ENCODE measurements at regions not wholly inside any gene's neighbourhood (a gene's known extent, or its start where the extent isn't known, plus 50 kb on each side); places are given as distances from the start of the nearest gene placed in this dataset.
"Not testable (repeated sequence)": the region's sequence is repeated elsewhere in the genome, so short reads cannot be mapped to it uniquely, and the experiment has no call there.

DNA sequence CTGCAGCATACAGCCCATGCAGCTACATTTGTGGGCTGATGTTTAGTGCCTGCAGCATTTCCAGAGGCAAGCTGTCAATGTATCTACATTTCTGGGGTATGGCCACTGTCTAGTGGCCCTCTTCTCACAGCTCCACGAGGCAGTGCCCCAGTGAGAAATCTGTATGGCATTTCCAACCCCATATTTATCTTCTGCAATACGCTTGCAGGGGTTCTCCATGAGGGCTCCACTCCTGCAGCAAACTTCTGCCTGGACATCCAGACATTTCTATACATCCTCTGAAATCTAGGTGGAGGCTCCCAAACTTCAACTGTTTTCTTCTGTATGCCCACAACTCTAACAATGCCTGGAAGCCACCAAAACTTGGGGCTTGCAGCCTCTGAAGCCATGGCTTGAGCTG lies 502.3 kb downstream of the C6orf118 start:
- no peak for DNase-seq

DNA sequence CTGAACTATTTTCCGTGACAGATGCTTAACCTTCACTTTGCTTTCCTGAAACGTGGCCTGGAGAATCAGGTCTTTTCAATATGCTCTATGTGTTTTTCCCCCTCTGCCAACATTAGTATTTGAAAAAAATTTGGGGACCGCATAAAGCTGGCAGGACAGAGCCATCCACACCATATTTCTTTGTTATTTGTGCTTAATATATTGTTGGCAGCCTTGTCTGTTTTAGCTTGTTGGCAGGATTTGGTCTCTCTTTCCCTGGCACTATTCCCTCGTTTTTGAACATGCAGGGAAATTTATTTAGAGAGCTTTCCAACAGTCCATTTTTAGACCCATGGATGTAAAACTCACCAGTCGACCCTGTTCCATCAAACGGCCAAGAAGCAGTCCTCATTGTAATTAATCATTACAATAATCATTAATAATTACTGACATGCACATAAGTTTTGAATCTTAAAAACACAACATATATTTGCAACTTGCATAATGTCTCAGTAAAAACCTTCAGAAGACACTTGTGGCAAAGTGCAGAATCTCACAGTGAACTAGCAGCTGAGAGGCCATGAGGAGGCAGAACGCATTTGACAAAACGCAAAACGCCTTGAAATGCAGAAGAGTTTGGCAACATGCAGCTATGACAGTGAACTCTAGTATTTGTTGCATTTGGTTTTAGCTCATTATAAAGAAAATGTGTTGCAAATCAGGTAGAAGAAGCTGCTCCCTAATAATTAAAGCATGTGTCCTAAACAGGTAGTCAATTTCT lies 514.2 kb downstream of the C6orf118 start:
- no peak for DNase-seq

DNA sequence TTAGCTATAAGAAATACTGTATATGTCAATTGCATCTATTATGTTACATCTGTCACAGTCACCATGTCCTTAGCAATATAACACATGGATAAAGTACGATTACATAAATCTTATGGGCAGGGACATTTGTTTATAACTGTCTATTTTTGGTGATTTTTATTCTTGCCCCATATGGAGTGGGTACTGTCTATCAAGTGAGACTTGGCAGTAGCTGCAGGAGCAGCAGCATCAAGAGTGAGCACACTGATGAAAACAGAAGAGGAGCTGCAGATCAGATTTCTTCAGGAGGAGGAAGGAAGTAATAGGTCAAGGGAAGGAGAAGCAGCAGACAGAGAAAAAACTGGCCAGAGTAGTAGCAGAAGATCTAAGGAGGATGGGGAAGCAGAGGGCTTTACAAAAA lies 516.7 kb downstream of the C6orf118 start:
- no peak for DNase-seq

DNA sequence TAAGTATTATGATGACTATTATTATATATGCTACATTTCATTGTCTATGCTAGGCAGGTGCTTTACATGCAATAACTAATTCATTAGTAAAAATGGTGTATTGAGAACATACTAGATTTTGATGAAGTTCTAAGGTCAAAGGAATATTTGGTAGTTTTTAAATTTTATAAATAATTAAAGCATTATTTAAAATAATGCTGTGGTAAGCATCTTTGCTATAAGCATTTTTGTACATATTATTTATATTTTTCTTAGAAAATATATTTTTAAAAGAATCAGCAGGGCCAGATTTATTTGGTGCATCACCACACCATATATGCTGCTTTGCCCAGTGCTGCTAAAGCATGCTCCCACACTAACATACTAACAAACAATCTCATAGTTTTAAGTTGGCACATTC lies 517.9 kb downstream of the C6orf118 start:
- no peak for DNase-seq

DNA sequence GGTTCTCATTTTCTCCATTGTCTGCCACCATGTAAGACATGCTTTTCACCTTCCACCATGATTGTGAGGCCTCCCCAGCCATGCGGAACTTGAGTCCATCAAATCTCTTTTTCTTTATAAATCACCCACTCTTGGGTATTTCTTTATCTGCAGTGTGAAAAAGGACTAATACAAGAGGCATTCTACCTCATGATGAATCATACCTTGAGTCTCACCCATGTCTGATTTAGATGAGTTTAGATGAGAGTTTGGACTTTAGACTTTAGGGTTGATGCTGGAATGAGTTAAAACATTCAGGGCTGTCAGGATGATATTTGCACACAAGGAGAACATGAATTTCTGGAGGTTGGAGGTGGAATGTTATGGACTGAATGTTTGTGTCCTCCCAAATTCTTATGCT lies 545.6 kb downstream of the C6orf118 start:
- no peak for DNase-seq

DNA sequence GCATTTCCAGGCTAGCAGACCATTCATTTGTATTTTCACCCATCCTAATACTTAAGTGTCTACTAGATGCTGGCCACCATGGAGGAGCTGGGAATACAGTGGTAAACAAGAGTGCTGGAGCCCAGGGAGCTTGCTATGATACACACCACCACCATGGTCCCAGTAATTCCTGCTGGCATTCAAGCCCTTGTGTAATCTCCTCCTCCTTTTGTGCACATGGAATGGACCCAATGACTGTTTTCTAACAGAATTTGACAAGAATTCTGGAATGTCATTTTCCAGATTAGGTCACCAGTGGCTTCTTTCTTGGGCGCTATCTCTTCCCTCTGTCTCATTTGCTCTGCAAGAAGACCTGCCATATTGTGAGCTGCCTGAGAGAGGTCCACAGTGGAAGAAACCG lies 552.0 kb downstream of the C6orf118 start:
- no peak for DNase-seq

DNA sequence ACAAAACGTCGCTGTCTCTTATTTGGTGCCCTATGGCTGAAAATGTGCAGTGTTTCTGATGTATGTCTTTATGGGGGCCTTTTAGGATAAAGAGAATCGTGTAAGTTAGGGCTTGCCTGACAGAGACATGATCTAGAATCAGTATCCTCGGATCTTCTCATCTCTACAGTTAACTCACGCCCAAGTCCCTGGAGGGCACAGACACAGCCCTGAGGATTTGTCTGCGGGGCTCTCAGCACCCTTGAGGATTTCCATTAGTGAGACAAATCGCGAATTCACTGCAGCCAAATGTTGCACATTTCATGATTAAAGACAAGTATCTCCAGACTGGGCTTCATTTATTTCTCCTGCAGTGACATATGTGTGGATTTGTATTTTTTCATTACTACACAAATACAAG lies 552.7 kb downstream of the C6orf118 start:
- no peak for DNase-seq

DNA sequence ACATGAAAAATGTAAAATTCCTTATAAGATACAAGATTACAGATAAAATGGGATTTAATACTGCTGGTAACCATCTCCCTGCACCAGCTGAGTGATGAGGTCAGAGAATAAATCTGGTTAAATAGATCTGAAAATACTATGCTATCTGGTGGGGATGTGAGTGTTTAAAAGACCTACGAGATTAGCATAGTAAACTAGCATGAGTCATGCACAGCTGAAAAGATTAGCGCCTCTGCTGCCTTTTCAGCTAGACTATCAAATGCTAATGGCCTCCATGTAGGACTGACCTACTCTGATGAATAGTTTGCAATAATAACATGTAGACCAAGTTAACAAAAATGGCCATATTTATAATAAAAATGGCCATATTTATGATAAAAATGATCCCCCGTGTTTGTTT lies 553.3 kb downstream of the C6orf118 start:
- no peak for DNase-seq

DNA sequence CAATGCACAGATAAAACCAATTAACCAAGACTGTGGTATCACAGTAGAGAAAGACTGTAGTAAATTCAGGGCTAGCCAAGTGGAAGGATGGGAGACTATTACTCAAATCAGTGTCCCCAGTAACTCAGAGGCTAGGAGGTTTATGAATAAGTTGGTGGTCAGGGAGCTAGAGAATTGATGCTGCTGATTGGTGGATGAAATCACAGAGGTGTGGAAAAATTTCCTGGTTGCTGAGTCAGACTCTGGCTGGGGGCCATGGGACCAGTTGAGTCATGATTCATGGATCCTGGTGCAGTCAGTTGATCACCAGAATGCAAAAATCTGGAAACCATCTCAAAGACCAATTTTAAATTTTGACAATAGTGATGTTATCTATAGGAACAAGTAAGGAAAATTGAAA lies 555.9 kb downstream of the C6orf118 start:
- DNase-seq: no peak

DNA sequence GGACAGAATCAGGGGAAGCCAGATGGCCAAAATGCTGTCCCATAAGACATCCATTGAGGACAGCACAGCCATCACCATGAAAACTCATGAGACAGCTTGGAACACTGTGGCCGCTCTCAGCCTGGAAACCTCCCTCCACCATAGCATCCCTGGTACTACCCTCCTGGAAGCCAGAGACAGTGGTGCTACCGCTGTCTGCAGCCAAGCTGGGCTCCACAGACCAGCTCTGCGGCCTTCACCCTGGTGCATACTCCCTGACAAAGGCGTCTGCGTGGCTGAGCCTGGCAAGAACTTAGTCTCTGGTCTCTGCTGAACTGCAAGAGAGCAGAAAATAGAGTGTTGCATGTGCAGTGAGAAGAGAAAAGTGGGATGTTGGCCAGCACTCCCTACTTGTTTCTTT lies 558.0 kb downstream of the C6orf118 start:
- DNase-seq: no peak

DNA sequence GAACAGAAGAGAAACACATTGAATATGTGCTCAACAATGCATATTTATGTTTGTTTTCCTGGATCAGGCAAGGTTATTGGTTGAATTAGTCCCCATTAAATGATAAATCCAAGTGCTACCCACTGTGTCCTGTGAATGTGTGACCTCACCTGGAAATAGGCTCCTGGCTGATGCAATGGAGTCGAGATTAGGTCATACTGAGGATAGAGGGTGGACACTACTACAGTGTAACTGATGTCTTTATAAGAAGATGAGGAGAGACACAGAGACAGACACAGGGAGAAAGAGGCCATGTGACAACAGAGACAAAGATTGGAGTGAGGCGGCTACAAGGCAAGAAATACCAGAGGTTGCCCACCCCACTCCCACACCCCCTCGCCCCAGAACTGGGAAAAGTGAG lies 559.3 kb downstream of the C6orf118 start:
- DNase-seq: no peak

DNA sequence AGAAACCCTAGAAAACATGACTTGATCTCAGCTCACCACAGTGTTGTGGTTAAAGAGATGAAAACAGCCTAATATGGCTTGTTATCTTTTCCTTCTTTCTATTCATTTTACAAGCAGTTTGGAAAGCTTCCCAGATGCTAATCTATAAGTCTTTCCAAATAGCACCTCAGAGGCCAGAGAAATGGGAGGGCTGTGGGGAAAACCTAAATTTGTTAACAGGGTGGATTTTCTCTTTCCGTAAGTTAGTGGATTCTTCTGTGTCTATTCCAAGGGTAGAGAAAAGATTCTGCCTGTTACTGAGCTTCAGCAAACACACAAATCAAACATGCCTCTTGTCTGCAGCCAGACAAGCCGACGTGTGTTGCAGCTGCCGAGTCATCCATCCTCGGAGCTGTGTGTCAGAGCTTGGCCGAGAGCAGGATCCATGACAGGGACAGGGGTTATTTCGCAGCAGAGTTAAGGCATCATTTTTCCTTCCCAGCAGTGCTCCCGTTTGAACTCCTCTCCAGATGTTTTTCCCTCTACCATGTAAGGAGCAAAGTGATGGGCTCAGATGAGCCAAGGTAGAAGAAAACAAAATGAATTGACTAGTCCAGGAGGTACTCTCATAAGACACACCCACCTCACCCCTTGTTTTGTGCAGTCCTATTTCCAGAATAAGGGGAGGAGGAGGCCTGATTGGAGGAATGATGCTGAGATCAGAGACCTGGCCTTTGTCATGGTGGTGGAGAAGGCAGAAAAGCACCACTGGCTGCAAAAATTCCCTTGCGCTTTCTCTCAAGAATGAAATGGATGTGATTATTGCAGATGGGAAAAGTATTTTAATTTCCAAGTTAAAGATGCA lies 560.0 kb downstream of the C6orf118 start:
- DNase-seq: no peak

DNA sequence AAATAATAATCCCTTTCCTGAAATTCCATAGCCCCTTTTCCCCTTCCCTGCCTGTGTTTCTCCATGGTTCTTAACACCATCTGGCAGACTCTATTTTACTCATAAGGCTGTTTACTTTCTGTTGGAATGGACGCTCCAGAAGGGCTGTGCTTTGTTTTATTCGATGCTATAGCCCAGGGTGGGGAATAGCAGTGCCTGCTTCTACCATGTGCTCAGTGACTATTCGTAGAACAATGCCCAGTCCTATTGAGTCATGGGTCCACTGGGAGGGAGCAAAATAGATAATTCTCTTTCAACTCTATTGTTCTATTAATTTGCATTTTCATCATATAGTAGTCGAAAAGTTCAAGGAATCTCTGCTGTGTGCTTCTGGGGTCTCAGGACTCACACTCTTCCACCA lies 565.1 kb downstream of the C6orf118 start:
- DNase-seq: no peak

DNA sequence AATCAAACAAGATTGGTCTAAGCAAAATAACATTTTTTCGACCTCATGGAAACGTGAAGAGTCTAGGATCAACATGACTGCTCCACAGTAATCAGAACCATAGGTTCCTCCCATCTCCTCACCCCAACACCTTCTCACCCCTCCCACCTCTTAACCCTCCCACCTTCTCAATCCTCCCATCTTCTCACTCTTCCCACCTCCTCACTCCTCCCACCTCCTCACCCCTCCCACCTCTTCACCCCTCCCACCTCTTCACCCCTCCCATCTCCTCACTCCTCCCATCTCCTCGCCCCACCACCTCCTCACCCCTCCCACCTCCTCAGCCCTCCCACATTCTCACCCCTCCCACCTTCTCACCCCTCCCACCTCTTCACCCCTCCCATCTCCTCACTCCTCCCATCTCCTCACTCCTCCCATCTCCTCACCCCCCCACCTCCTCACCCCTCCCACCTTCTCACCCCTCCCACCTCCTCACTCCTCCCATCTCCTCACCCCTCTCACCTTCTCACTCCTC lies 567.4 kb downstream of the C6orf118 start:
- no peak for DNase-seq

DNA sequence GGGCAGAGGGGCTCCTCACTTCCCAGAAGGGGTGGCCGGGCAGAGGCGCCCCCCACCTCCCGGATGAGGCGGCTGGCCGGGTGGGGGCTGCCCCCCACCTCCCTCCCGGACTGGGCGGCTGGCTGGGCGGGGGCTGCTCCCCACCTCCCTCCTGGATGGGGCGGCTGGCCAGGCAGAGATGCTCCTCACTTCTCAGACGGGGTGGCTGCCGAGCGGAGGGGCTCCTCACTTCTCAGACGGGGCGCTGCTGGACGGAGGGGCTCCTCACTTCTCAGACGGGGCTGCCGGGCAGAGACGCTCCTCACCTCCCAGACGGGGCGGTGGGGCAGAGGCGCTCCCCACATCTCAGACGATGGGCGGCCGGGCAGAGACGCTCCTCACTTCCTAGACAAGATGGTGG lies 573.3 kb downstream of the C6orf118 start:
- not testable (repeated sequence) for DNase-seq

DNA sequence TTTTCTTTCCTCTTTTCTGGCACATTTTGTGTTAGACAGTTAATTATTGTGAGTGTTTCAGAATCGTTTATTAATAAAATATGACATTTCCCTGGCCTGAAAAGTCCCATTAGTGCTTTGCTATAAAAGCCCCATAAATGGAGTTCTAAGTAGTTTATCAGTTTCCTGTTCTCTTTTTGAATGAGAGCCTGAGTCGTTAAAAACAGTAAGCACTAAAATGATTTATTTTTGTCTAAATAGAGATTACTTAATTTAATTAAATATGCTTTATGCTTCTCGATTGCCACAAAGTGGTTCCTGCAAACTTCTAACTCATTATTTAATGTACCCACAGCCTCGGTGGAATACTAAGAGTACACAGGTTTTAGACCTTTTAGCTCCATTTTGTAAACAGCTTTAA lies 577.9 kb downstream of the C6orf118 start:
- no peak for DNase-seq

DNA sequence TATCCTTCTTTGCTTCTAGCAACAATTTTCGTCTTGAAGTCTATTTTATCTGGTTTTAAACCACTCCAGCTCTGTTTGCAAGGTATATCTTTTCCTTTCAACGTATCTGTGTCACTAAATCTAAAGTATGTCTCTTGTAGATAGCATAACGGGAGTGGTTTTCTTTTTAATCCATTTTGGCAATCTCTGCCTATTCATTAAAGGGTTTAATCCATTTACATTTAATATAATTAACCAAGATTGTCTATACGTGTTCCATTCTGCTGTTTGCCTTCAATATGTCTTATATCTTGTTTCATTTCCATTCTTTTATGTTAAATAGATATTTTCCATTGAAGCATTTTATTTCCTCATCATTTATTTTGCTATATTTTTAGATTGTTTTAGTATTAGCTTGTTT lies 587.9 kb downstream of the C6orf118 start:
- no peak for DNase-seq

DNA sequence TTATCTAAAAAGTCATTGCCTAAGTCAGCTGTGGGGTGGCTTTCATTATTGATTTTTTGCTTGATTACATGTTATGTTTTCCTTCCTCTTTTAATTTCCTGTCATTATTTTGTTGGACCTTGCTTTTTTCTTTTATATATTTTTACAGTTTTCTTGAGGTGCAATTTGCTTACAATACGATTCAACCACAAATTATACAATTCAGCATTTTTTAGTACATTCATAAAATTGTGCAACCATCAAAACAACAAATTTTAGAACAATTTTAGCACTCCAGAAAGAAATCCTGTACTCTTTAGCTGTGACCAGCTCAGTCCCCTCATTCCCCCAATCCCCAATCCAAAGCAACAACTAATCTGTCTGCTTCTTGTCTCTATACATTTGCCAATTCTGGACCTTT lies 608.9 kb downstream of the C6orf118 start:
- no peak for DNase-seq

DNA sequence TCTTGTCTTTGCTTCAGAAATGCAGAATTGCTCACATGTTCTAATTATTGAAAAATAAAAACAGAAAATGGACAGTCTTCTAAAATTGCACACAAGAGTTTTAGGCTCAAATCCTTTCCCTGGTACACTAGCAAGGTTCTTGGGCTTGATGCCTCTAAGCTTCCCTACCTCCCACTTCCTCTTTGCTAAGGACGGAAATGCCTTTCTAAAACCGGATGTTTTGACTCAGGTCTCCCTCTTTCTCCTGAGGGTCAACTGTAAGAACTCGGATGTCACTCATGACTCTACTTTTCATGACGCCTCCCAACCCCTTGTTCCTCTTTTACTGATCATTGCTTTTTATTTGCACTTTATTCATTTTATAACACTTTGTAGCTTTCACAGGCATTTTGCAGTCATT lies 613.5 kb downstream of the C6orf118 start:
- no peak for DNase-seq

DNA sequence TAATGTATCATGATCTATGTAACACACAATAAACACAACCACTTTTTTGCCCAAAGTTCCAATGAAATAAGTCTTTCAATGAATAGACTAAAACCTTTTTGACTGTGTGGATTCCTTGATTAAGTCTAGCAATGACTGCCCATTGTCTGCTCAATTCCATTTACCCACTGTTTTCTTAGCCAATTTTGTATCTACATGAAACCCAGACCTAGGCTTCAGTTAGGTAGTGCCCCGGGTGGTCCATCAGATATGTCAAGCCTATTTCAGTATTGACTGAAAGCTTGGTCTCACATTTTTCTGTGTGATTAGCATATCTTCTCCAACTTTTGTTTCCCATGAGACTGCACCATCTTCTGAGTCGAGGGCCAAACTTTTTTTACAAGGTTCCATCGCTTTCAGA lies 615.0 kb downstream of the C6orf118 start:
- DNase-seq: no peak

DNA sequence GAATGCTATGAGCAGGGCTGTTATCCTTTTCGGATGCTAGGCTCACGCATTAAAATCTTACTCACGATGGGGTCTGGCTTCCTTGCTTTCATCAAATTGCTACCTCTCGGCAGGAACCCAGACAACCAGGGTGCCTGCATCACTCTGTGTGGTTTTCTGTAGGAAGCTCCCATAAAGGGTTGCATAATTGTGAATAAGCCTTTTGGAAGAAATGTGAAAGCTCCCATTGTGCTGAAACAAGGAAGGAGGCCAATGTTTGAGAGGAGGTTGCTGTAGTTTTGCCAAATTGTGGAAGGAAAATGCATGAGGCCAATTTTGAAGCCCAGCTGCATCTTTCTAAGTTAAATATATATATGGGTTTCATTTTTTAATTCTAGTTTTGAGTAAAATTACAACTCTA lies 615.5 kb downstream of the C6orf118 start:
- no peak for DNase-seq

DNA sequence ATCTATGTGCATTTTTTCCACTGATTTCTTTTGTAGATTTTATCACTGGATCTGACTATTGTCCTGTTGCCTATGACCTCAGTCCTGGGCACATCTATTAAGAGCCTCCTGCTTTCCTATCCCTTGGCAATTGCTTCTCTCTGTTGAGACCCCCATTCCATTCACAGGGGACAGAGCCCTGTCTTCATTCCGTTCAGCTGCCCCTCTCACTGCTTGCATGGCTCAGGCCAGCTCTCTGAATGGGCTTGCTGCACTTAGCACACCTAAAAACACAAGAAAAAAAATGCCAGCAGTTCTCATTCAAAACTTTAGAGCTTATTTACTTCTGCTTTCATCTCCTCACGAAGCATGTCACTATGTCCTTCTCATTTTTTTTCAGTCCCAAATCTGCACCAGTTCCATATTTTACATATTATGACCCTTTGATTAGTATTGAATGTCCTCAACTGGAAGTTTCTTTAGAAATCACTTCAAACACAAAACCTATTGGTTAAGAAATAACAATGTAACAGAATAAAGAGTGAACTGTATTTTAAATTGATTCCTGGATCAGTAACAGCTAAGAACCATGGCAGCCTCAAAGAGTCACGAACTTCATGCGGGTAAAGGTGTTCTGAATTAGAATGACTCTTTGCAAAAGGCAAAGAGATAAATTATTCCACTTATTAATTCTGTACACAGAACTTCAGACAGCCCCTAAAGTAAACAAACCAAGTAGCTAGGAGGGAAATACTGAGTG lies 616.5 kb downstream of the C6orf118 start:
- DNase-seq: no peak

DNA sequence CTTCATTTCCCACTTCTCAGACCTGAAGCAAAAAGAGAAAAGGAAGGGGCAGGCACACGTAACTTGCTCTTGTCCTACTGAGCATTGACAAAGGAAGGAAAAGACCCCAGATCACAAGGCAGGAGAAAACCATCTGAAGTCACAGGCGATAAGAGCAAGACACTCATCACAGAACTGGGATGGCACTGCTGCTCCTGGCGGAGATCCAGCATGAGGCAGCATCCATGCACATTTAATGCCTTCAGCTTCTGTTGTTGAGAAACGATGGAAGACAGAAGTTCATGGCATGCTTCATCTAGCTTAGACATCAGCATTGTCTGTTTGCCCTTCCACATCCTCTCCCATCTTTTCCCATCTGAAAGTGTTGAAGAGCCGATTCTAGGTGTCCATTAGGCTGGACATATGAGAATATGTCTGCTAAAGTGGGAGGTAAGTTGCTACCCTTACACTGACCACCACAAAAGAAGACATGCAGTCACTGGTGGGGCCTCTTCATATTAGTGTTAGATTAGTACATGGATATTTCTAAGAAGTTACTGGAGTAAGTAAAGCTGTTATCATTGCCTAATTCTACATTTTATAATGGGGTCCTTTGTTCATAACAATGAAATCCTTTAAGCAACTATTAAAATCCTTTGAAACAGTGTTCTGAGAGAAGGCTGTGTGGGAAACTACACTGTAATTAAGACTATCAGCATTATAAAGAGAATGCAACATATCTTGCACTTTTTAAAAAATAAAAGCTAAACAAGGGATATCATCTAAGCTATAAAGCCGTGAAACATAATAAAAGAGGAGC lies 618.5 kb downstream of the C6orf118 start:
- no peak for DNase-seq

All from DMS 273 treated with DMSO at 0.1 percent for 48 hours (cell line).